HCT116 (cell line): ENCODE measurements at regions not wholly inside any gene's neighbourhood (a gene's known extent, or its start where the extent isn't known, plus 50 kb on each side); places are given as distances from the start of the nearest gene placed in this dataset.

ENCODE experiments used
- ATAC-seq: fragments of 200-7000 bp; cut with Tn5 transposase; 2 replicates; pipeline ENCODE4 v1.9.1; 2020; ENCODE audit warnings: mild to moderate bottlenecking, moderate library complexity
- BruUV-seq: library from RNA; stranded (reverse); fragments of 400-500 nt; replicated peaks from 2 replicates; lab custom pipeline; 2021; lab: Mats Ljungman, UMichigan
- CTCF ChIA-PET: fragments of 300-600 bp; sonication (Branson Sonifier 250); formaldehyde crosslinking; loops from one replicate; lab custom pipeline; 2021; ENCODE audit warnings: antibody characterized with exemption; lab: Charles Lee
- POLR2A ChIA-PET: fragments of 300-600, 350-600 bp; sonication (Branson Sonifier 250); formaldehyde crosslinking; loops from one replicate; lab custom pipeline; 2021; ENCODE audit warnings: antibody characterized with exemption; lab: Charles Lee
- RAD21 ChIA-PET, 2 experiments: fragments of 300-600 bp; sonication (Branson Sonifier 250); formaldehyde crosslinking; loops; one replicate each; lab custom pipeline; 2023; ENCODE audit warnings: low total read pairs in 2 of 2; ENCODE audit not compliant: uncharacterized antibody in 2 of 2, unreplicated experiment in 2 of 2, low non-redundant PET in 1 of 2; lab: Charles Lee
- DNase-seq: peaks from one replicate; pipeline ENCODE4 v3.0.0-alpha.2; 2010; ENCODE audit warnings: low read depth, low spot score
- H2AFZ ChIP-seq: fragments of 200-600 bp; shearing (Covaris generic), sonication (generic); 2 replicates; pipeline ENCODE4 v1.6.1; 2017; ENCODE audit warnings: low read depth, mixed run types, mixed read lengths, antibody characterized with exemption, low read length; ENCODE audit not compliant: poor library complexity, severe bottlenecking
- H3K27ac ChIP-seq: 2 replicates; pipeline ENCODE4 v1.5.1; 2012; ENCODE audit warnings: low read depth, low read length
- H3K27me3 ChIP-seq: fragments of 200-600 bp; sonication (generic); 2 replicates; pipeline ENCODE4 v1.6.1; 2016; ENCODE audit warnings: mixed run types, low read length, mixed read lengths; ENCODE audit not compliant: insufficient read depth
- H3K36me3 ChIP-seq, 2 experiments: fragments of 200-500 bp in 1 of 2; fragments of 200-600 bp in 1 of 2; sonication (Bioruptor generic) in 1 of 2; sonication (generic) in 1 of 2; 2 replicates each; pipeline versions ENCODE4 v1.5.1 to v1.6.1; 2014 to 2016; ENCODE audit warnings: low read length in 2 of 2, inconsistent platforms in 1 of 2, mixed read lengths in 1 of 2, mixed run types in 1 of 2; ENCODE audit not compliant: insufficient read depth in 2 of 2, control insufficient read depth in 1 of 2
- H3K4me1 ChIP-seq, 2 experiments: fragments of 200-600 bp in 1 of 2; sonication (generic) in 1 of 2; 2 replicates each; pipeline versions ENCODE4 v1.5.1 to v1.6.1; 2012 to 2017; ENCODE audit warnings: low read length in 2 of 2, inconsistent platforms in 1 of 2, mild to moderate bottlenecking in 1 of 2, mixed read lengths in 1 of 2, mixed run types in 1 of 2, moderate library complexity in 1 of 2; ENCODE audit not compliant: insufficient read depth in 2 of 2, control insufficient read depth in 1 of 2
- H3K4me2 ChIP-seq: fragments of 200-600 bp; sonication (generic); 2 replicates; pipeline ENCODE4 v1.6.1; 2017; ENCODE audit warnings: mixed run types, low read length, mixed read lengths
- H3K4me3 ChIP-seq, 2 experiments: fragments of 200-600 bp in 1 of 2; sonication (generic) in 1 of 2; replicated peaks in 1 of 2; 2 replicates each; pipeline ENCODE4 v1.5.1; 2011 to 2016; ENCODE audit warnings: low read length in 2 of 2, control low read depth in 1 of 2, low read depth in 1 of 2, mild to moderate bottlenecking in 1 of 2, mixed read lengths in 1 of 2, mixed run types in 1 of 2
- H3K79me2 ChIP-seq: fragments of 200-600 bp; sonication (generic); 2 replicates; pipeline ENCODE4 v1.6.1; 2017; ENCODE audit warnings: mild to moderate bottlenecking, mixed run types, low read length, moderate library complexity, mixed read lengths; ENCODE audit not compliant: insufficient read depth
- H3K9ac ChIP-seq: fragments of 200-600 bp; sonication (generic); 2 replicates; pipeline ENCODE4 v1.6.1; 2016; ENCODE audit warnings: low read length, mixed read lengths
- H3K9me2 ChIP-seq: fragments of 200-600 bp; sonication (generic), shearing (Covaris generic); 2 replicates; pipeline ENCODE4 v1.6.1; 2017; ENCODE audit warnings: mixed run types, mild to moderate bottlenecking, moderate library complexity; ENCODE audit not compliant: insufficient read depth
- H3K9me3 ChIP-seq, 2 experiments: fragments of 200-500 bp in 1 of 2; fragments of 200-600 bp in 1 of 2; sonication (Bioruptor generic) in 1 of 2; sonication (generic) in 1 of 2; 2 replicates each; pipeline ENCODE4 v1.6.1; 2014 to 2017; ENCODE audit warnings: low read length in 2 of 2, mixed read lengths in 2 of 2, inconsistent platforms in 1 of 2, low read depth in 1 of 2, mild to moderate bottlenecking in 1 of 2, mixed run types in 1 of 2, moderate library complexity in 1 of 2; ENCODE audit not compliant: control insufficient read depth in 1 of 2, insufficient read depth in 1 of 2
- H4K20me1 ChIP-seq: fragments of 200-600 bp; sonication (generic), shearing (Covaris generic); 2 replicates; pipeline ENCODE4 v1.6.1; 2017; ENCODE audit warnings: mixed run types, mild to moderate bottlenecking, moderate library complexity; ENCODE audit not compliant: insufficient read depth
- CBX3 ChIP-seq: IDR thresholded peaks from 2 replicates; pipeline ENCODE4 v1.6.1; 2012; ENCODE audit warnings: low read depth
- CEBPB ChIP-seq: IDR thresholded peaks from 2 replicates; pipeline ENCODE4 v1.6.1; 2012; ENCODE audit warnings: low read depth
- EGR1 ChIP-seq: IDR thresholded peaks from 2 replicates; pipeline ENCODE4 v1.6.1; 2012; ENCODE audit warnings: low read depth
- ELF1 ChIP-seq: IDR thresholded peaks from 2 replicates; pipeline ENCODE4 v1.6.1; 2012; ENCODE audit warnings: low read depth, borderline replicate concordance
- EZH2 ChIP-seq: fragments of 200-600 bp; sonication (generic); IDR thresholded peaks from 2 replicates; pipeline ENCODE4 v1.6.1; 2017; ENCODE audit warnings: antibody characterized with exemption, mixed run types
- FOSL1 ChIP-seq: IDR thresholded peaks from 2 replicates; pipeline ENCODE4 v1.6.1; 2012; ENCODE audit warnings: low read depth
- JUND ChIP-seq: IDR thresholded peaks from 2 replicates; pipeline ENCODE4 v1.6.1; 2012
- POLR2A ChIP-seq: IDR thresholded peaks from 2 replicates; pipeline ENCODE4 v1.7.0; 2011; ENCODE audit warnings: borderline replicate concordance; ENCODE audit not compliant: insufficient read depth, insufficient read length; ENCODE audit errors: extremely low read depth
- POLR2AphosphoS5 ChIP-seq: IDR thresholded peaks from 2 replicates; pipeline ENCODE4 v1.6.1; 2011; ENCODE audit warnings: mild to moderate bottlenecking, low read depth, low read length, moderate library complexity
- SIN3A ChIP-seq: IDR thresholded peaks from 2 replicates; pipeline ENCODE4 v1.6.1; 2012; ENCODE audit warnings: low read depth
- SP1 ChIP-seq: IDR thresholded peaks from 2 replicates; pipeline ENCODE4 v1.6.1; 2012; ENCODE audit warnings: low read depth
- SRF ChIP-seq: IDR thresholded peaks from 2 replicates; pipeline ENCODE4 v1.6.1; 2012; ENCODE audit warnings: low read depth
- ZFX ChIP-seq: fragments of 450-650 bp; IDR thresholded peaks from 2 replicates; pipeline ENCODE4 v1.6.1; 2017
- intact Hi-C: fragments of 100-400 bp; cut with micrococcal nuclease; formaldehyde crosslinking; loops from 2 replicates; pipeline ENCODE4 v1.10.0; 2022
- TF ChIP-seq, protein P1 (sequence below): IDR thresholded peaks from 2 replicates; pipeline ENCODE4 v1.6.1; 2012
- TF ChIP-seq, protein P2 (sequence below): IDR thresholded peaks from 2 replicates; pipeline ENCODE4 v1.6.1; 2011; ENCODE audit warnings: mild to moderate bottlenecking, low read length, moderate library complexity; ENCODE audit not compliant: insufficient replicate concordance; ENCODE audit errors: extremely low read depth
- TF ChIP-seq, protein P3 (sequence below): IDR thresholded peaks from 2 replicates; pipeline ENCODE4 v1.6.1; 2012
- TF ChIP-seq, protein P4 (sequence below): IDR thresholded peaks from 2 replicates; pipeline ENCODE4 v1.6.1; 2012; ENCODE audit warnings: low read depth

DNA sequence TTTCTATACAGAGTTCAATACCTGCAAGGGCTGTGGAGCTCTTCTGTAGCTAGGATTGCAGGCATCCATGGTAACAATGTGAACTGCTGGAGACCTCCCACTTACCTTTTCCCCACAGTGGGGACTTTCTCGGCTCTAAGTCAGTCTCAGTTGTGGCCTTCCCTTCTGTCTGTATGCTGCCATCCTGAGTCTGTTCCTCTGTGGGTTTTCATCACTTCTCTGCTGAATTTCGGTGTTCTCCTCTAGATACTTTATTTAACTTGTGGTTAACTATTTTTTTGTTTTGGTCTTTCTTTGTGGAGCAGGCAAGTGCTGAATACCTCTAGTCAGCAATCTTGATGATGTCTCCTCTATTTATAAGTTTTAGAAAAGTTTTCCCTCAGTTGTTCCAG is 647.2 kb upstream of the CDH2 start (continued):
- TF ChIP-seq POLR2AphosphoS5 (no peak), CBX3 (no peak), EGR1 (no peak), SIN3A (no peak), ZFX (no peak), POLR2A (no peak)
- TF ChIP-seq, protein P1, sequence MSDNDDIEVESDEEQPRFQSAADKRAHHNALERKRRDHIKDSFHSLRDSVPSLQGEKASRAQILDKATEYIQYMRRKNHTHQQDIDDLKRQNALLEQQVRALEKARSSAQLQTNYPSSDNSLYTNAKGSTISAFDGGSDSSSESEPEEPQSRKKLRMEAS, result no peak
- TF ChIP-seq, protein P2, sequence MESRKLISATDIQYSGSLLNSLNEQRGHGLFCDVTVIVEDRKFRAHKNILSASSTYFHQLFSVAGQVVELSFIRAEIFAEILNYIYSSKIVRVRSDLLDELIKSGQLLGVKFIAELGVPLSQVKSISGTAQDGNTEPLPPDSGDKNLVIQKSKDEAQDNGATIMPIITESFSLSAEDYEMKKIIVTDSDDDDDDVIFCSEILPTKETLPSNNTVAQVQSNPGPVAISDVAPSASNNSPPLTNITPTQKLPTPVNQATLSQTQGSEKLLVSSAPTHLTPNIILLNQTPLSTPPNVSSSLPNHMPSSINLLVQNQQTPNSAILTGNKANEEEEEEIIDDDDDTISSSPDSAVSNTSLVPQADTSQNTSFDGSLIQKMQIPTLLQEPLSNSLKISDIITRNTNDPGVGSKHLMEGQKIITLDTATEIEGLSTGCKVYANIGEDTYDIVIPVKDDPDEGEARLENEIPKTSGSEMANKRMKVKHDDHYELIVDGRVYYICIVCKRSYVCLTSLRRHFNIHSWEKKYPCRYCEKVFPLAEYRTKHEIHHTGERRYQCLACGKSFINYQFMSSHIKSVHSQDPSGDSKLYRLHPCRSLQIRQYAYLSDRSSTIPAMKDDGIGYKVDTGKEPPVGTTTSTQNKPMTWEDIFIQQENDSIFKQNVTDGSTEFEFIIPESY, result no peak

DNA sequence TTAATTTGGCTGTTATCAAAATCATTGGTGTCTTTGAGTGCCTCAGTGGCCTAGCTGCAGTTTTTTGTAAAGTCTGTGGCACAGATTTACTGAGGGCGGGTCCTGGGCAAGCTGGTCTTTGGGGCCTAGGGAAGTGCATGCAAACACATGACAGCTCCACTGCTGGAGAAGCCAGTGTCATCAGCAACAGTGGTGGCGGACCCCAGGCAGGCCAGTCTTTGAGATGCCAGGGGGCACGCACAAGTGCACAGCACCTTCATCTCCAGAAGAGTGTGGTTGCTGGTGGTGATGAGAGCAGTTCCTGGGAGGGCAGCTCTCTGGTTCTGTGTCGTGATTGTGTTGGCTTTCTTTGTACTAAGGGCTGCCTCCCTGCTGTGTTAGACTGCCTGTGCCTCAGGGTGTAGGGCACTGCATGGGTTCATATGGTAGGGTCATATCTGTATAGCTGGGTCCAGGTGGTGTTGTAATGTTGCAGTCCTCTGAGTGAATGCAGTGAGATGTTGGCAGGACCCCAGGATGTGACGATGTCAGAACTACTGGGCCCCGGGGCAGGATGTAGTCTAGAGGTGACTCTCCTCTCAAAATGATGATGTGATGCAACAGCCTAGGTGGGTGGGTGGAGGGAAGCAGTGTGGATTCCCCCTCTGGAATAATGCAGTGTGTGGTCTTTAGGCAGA is 646.7 kb upstream of the CDH2 start:
- ChIA-PET RAD21 (no interaction called here), CTCF (no interaction called here), POLR2A (no interaction called here)
- Histone ChIP-seq H3K9me2 (no peaks in the 10 kb centered on the region), H4K20me1 (no peaks in the 10 kb centered on the region), H3K27ac (no peak overlapping the region), H3K79me2 (no peaks in the 10 kb centered on the region), H3K9ac (no peak overlapping the region), H2AFZ (no peak overlapping the region), H3K9me3 (no peaks in the 10 kb centered on the region), H3K27me3 (no peaks in the 10 kb centered on the region), H3K4me1 (0 out of 4 replicates have a peak, but pooled peaks cover 0 to 2% of the 10 kb centered on the region in 2 experiments), H3K36me3 (no peaks in the 10 kb centered on the region), H3K4me2 (no peak overlapping the region), H3K4me3 (no peak overlapping the region)
- intact Hi-C loops, result no loop called here
- ATAC-seq (no peak), DNase-seq (no peak)
- BruUV-seq, result no TSS peak
- TF ChIP-seq EZH2 (no peak), SP1 (no peak), FOSL1 (no peak), SRF (no peak), POLR2AphosphoS5 (no peak), EGR1 (no peak), ELF1 (no peak), ZFX (no peak), JUND (no peak), CEBPB (no peak)
- TF ChIP-seq, protein P1, result no peak
- TF ChIP-seq, protein P3, sequence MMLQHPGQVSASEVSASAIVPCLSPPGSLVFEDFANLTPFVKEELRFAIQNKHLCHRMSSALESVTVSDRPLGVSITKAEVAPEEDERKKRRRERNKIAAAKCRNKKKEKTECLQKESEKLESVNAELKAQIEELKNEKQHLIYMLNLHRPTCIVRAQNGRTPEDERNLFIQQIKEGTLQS, result no peak
- TF ChIP-seq, protein P4, sequence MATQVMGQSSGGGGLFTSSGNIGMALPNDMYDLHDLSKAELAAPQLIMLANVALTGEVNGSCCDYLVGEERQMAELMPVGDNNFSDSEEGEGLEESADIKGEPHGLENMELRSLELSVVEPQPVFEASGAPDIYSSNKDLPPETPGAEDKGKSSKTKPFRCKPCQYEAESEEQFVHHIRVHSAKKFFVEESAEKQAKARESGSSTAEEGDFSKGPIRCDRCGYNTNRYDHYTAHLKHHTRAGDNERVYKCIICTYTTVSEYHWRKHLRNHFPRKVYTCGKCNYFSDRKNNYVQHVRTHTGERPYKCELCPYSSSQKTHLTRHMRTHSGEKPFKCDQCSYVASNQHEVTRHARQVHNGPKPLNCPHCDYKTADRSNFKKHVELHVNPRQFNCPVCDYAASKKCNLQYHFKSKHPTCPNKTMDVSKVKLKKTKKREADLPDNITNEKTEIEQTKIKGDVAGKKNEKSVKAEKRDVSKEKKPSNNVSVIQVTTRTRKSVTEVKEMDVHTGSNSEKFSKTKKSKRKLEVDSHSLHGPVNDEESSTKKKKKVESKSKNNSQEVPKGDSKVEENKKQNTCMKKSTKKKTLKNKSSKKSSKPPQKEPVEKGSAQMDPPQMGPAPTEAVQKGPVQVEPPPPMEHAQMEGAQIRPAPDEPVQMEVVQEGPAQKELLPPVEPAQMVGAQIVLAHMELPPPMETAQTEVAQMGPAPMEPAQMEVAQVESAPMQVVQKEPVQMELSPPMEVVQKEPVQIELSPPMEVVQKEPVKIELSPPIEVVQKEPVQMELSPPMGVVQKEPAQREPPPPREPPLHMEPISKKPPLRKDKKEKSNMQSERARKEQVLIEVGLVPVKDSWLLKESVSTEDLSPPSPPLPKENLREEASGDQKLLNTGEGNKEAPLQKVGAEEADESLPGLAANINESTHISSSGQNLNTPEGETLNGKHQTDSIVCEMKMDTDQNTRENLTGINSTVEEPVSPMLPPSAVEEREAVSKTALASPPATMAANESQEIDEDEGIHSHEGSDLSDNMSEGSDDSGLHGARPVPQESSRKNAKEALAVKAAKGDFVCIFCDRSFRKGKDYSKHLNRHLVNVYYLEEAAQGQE, result no peak
- TF ChIP-seq, protein P2, result no peak
